Uterus (tissue), 3 donors: ENCODE measurements at regions not wholly inside any gene's neighbourhood (a gene's known extent, or its start where the extent isn't known, plus 50 kb on each side); places are given as distances from the start of the nearest gene placed in this dataset.

Experiments used
- DNase-seq, 2 donors: peaks; one replicate each; pipeline ENCODE4 v3.0.0-alpha.2; 2019 to 2020
- H3K27ac ChIP-seq, 2 donors: fragments of 200-600 bp; sonication (generic); 1 replicate in 1 of 2; 2 replicates in 1 of 2; pipeline ENCODE4 v1.5.1; 2016 to 2018
- H3K27me3 ChIP-seq, 2 donors: fragments of 200-600 bp; sonication (generic); one replicate each; pipeline ENCODE4 v1.5.1; 2018 to 2019; ENCODE audit warnings: control low read depth in 1 of 2
- H3K36me3 ChIP-seq, 2 donors: fragments of 200-600 bp; sonication (generic); one replicate each; pipeline ENCODE4 v1.5.1; 2019; ENCODE audit warnings: control low read depth in 1 of 2
- H3K4me1 ChIP-seq, 2 donors: fragments of 200-600 bp; sonication (generic); one replicate each; pipeline ENCODE4 v1.5.1; 2018 to 2019; ENCODE audit warnings: control low read depth in 1 of 2
- H3K4me3 ChIP-seq, 2 donors: fragments of 200-600 bp; sonication (generic); 1 replicate in 1 of 2; 2 replicates in 1 of 2; pipeline ENCODE4 v1.5.1; 2018 to 2019; ENCODE audit warnings: mild to moderate bottlenecking in 1 of 2
- H3K9me3 ChIP-seq, 2 donors: fragments of 200-600 bp; sonication (generic); one replicate each; pipeline ENCODE4 v1.5.1; 2019; ENCODE audit warnings: control low read depth in 1 of 2
- POLR2A ChIP-seq, 2 donors: fragments of 450-650 bp; IDR thresholded peaks; one replicate each; pipeline ENCODE4 v1.6.1; 2016; ENCODE audit warnings: antibody characterized with exemption in 2 of 2, mild to moderate bottlenecking in 1 of 2, moderate library complexity in 1 of 2
- intact Hi-C: fragments of 100-400 bp; cut with DNase I; formaldehyde crosslinking; loops from one replicate; pipeline ENCODE4 v1.15.1; 2023; ENCODE audit warnings: low total_unique reads
- TF ChIP-seq, protein P1 (sequence below), 4 experiments: fragments of 200-600 bp in 2 of 4; fragments of 450-650 bp in 2 of 4; sonication (generic) in 2 of 4; IDR thresholded peaks; one replicate each; pipeline ENCODE4 v1.5.1; 2016 to 2019; ENCODE audit warnings: antibody characterized with exemption in 4 of 4, mild to moderate bottlenecking in 2 of 4, moderate library complexity in 1 of 4
- donor health status: DM: yes; HTN: yes; CAD: no.

DNA sequence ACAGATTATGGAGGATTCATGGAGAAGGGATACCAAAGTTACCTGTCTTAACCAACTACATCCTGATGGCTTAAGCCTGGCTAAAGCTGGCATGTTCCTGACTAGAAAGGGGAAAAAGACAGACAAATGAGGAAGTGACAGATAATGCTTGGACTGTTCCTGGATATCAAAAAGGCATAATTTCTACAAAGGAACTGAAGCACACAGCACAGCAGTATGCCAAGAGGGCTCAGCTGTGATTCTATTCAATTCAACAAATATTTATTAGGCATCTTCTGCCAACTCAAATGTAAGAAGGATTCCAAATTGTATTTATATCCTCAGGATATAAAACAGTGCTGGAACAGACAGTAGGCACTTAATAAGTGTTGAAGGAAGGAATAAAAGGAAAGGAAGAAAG, 59.5 kb downstream of the KLF12 start:
- H3K4me3 ChIP-seq, result no peak overlapping the region
- intact Hi-C loops, result no loop called here

DNA sequence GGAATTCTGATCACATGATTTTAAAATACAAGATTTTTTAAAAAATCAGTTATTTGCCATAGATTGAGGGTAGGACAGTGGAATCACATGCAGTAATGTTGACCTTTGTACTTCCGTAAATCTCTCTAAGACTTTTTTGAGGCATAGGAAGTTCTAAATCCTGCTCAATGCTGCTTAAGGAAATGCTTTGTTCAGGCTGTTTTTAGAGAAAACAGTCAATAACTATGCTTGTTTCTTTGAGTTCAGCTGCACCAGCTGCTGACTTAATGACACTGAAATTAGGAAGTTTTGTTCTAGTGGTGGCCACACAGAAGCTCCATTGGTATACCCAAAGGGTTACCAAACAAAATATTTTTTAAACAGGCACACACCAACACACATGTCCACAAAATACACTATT, 60.9 kb downstream of the KLF12 start:
- Histone ChIP-seq H3K36me3 (no peaks in the 10 kb centered on the region), H3K9me3 (no peaks in the 10 kb centered on the region), H3K4me1 (no peaks in the 10 kb centered on the region), H3K27me3 (no peaks in the 10 kb centered on the region), H3K4me3 (no peak overlapping the region), H3K27ac (no peak overlapping the region)
- intact Hi-C loops, result no loop called here
- DNase-seq, result no peak
- TF ChIP-seq, protein P1, sequence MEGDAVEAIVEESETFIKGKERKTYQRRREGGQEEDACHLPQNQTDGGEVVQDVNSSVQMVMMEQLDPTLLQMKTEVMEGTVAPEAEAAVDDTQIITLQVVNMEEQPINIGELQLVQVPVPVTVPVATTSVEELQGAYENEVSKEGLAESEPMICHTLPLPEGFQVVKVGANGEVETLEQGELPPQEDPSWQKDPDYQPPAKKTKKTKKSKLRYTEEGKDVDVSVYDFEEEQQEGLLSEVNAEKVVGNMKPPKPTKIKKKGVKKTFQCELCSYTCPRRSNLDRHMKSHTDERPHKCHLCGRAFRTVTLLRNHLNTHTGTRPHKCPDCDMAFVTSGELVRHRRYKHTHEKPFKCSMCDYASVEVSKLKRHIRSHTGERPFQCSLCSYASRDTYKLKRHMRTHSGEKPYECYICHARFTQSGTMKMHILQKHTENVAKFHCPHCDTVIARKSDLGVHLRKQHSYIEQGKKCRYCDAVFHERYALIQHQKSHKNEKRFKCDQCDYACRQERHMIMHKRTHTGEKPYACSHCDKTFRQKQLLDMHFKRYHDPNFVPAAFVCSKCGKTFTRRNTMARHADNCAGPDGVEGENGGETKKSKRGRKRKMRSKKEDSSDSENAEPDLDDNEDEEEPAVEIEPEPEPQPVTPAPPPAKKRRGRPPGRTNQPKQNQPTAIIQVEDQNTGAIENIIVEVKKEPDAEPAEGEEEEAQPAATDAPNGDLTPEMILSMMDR (IDR thresholded peaks at IDR 0.05), result no peak
- no peak for TF ChIP-seq POLR2A (IDR thresholded peaks at IDR 0.05)

More for the DNA sequence above, 59.5 kb downstream of the KLF12 start:
- DNase-seq, result no peak
- H3K4me1 ChIP-seq, result no peaks in the 10 kb centered on the region
- H3K27me3 ChIP-seq, result no peaks in the 10 kb centered on the region
- TF ChIP-seq POLR2A (IDR thresholded peaks at IDR 0.05), result no peak
- TF ChIP-seq, protein P1 (IDR thresholded peaks at IDR 0.05), result no peak
- no peak overlapping the region for H3K27ac ChIP-seq
- no peaks in the 10 kb centered on the region for H3K36me3 ChIP-seq
- H3K9me3 ChIP-seq, result no peaks in the 10 kb centered on the region

DNA sequence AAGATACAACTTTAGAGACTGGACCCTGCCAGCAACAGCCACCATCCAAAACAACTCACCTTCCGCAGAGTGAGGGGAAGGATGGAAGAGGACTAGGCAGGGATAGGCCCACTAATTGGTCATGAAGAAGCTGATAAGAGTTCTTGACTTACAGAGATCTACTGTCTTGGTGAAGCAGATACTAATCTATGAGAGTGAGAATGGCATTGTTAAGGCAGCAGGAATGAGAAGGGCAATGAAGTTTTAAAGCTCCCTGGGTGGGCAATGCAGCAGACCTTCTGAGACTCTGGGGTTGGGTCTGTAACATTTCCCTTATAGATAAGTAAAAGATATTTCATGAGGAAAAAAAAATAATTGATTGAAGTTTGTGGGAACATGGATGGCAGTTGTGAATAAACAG, 63.7 kb downstream of the KLF12 start:
- TF ChIP-seq, protein P1 (IDR thresholded peaks at IDR 0.05), result no peak
- no peak for TF ChIP-seq POLR2A (IDR thresholded peaks at IDR 0.05)
- Histone ChIP-seq H3K9me3 (no peaks in the 10 kb centered on the region), H3K27ac (no peak overlapping the region), H3K27me3 (no peaks in the 10 kb centered on the region), H3K4me1 (no peaks in the 10 kb centered on the region), H3K36me3 (no peaks in the 10 kb centered on the region), H3K4me3 (no peak overlapping the region)
- intact Hi-C loops, result no loop called here
- no peak for DNase-seq

DNA sequence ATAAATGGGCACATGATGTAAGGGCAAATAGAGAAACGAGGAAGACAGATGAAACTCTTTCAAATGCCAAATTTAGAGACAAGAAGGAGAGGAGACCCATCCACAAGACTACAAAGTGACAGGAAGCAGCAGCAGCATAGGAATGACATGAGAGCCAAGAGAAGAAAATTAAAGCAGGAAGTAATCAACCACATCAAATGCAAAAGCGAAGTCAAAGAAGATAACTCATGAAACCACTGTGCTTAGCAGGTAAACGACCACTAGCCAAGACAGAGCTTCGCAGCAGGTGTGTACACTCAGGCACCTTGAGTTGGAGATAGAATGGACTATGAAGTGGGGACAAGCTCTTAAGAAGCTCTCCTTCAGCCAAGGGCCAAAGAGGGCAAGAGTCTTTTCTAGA, 64.1 kb downstream of the KLF12 start:
- TF ChIP-seq, protein P1 (IDR thresholded peaks at IDR 0.05), result no peak
- TF ChIP-seq POLR2A (IDR thresholded peaks at IDR 0.05), result no peak
- H3K4me1 ChIP-seq, result no peaks in the 10 kb centered on the region
- H3K9me3 ChIP-seq, result no peaks in the 10 kb centered on the region
- H3K27me3 ChIP-seq, result no peaks in the 10 kb centered on the region
- no peak for DNase-seq
- H3K4me3 ChIP-seq, result no peak overlapping the region
- intact Hi-C loops, result no loop called here
- no peak overlapping the region for H3K27ac ChIP-seq
- no peaks in the 10 kb centered on the region for H3K36me3 ChIP-seq

DNA sequence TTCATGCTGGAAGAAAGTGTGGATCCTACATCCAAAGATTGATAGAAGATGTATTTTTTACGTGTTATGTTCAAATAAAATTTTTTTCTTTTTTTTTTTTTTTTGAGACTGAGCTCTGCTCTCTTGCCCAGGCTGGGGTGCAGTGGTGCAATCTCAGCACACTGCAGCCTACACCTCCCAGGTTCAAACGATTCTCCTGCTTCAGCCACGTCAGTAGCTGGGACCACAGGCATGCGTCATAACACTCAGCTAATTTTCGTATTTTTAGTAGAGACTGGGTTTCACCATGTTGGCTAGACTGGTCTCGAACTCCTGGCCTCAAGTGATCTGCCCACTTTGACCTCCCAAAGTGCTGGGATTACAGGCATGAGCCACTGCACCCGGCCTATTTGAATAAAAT, 65.7 kb downstream of the KLF12 start:
- Histone ChIP-seq H3K4me1 (no peaks in the 10 kb centered on the region), H3K27ac (no peak overlapping the region), H3K9me3 (no peaks in the 10 kb centered on the region), H3K27me3 (no peaks in the 10 kb centered on the region), H3K36me3 (no peaks in the 10 kb centered on the region), H3K4me3 (no peak overlapping the region)
- intact Hi-C loops, result no loop called here
- DNase-seq, result no peak
- TF ChIP-seq POLR2A (IDR thresholded peaks at IDR 0.05), result no peak
- TF ChIP-seq, protein P1 (IDR thresholded peaks at IDR 0.05), result no peak
